ENCODE measurements at regions not wholly inside any gene's neighbourhood (a gene's known extent, or its start where the extent isn't known, plus 50 kb on each side); places are given as distances from the start of the nearest gene placed in this dataset.

- Histone ChIP-seq H3K9me3 (replicated peaks in 1 of 2; ENCODE audit: control insufficient read depth in 1 of 2, insufficient read depth in 1 of 2, low read length in 2 of 2) (no peaks in the 10 kb centered on the region), H3K27me3 (ENCODE audit: control insufficient read depth in 2 of 2, insufficient read depth in 2 of 2, low read length in 2 of 2) (no peaks in the 10 kb centered on the region), H3K79me2 (ENCODE audit: insufficient read depth, low read length) (no peaks in the 10 kb centered on the region), H2AFZ (ENCODE audit: insufficient read depth, low read depth, low read length, poor library complexity, severe bottlenecking) (no peak overlapping the region), H3K27ac (ENCODE audit: low read depth in 1 of 2, low read length in 2 of 2) (no peak overlapping the region), H4K20me1 (ENCODE audit: insufficient read depth, low read length) (no peaks in the 10 kb centered on the region), H3K4me1 (ENCODE audit: control insufficient read depth in 1 of 2, insufficient read depth in 2 of 2, low read length in 2 of 2) (peaks cover 0 to 8% of the 10 kb centered on the region in 2 donors), H3K9ac (ENCODE audit: insufficient read depth, low read length, poor library complexity, severe bottlenecking) (no peak overlapping the region), H3K4me2 (replicated peaks; ENCODE audit: extremely low read depth, low read length, poor library complexity, severe bottlenecking) (no peak overlapping the region), H3K4me3 (replicated peaks in 1 of 3; ENCODE audit: low read depth in 2 of 3, low read length in 3 of 3) (no peak overlapping the region), H3K36me3 (replicated peaks in 1 of 2; ENCODE audit: control insufficient read depth in 1 of 2, insufficient read depth in 2 of 2, low read length in 2 of 2) (no peaks in the 10 kb centered on the region)
- TF ChIP-seq, protein P1, sequence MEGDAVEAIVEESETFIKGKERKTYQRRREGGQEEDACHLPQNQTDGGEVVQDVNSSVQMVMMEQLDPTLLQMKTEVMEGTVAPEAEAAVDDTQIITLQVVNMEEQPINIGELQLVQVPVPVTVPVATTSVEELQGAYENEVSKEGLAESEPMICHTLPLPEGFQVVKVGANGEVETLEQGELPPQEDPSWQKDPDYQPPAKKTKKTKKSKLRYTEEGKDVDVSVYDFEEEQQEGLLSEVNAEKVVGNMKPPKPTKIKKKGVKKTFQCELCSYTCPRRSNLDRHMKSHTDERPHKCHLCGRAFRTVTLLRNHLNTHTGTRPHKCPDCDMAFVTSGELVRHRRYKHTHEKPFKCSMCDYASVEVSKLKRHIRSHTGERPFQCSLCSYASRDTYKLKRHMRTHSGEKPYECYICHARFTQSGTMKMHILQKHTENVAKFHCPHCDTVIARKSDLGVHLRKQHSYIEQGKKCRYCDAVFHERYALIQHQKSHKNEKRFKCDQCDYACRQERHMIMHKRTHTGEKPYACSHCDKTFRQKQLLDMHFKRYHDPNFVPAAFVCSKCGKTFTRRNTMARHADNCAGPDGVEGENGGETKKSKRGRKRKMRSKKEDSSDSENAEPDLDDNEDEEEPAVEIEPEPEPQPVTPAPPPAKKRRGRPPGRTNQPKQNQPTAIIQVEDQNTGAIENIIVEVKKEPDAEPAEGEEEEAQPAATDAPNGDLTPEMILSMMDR (IDR thresholded peaks at IDR 0.05): no peak
- no peak overlapping the region for H3K27ac Mint-ChIP-seq
- DNase-seq: no peak
- WGBS (ENCODE audit: insufficient coverage): 83% methylated on average over 2 of the region's 2 CpGs
- peaks cover 0 to 2% (median 0%) of the 10 kb centered on the region in 7 donors for H3K9me3 Mint-ChIP-seq
- no peak overlapping the region for H3K4me3 Mint-ChIP-seq
- H3K36me3 Mint-ChIP-seq: no peaks in the 10 kb centered on the region
- peaks cover 15% of the 10 kb centered on the region for H3K4me1 Mint-ChIP-seq
- peaks cover 0 to 2% (median 2%) of the 10 kb centered on the region in 3 donors for H3K27me3 Mint-ChIP-seq (ENCODE audit: low read depth in 3 of 3)
- intact Hi-C loops (cut with micrococcal nuclease): no loop called here
Observed at GRCh38 chr4:53649357-53649756, 58.1 kb upstream of the LNX1 start.

DNA sequence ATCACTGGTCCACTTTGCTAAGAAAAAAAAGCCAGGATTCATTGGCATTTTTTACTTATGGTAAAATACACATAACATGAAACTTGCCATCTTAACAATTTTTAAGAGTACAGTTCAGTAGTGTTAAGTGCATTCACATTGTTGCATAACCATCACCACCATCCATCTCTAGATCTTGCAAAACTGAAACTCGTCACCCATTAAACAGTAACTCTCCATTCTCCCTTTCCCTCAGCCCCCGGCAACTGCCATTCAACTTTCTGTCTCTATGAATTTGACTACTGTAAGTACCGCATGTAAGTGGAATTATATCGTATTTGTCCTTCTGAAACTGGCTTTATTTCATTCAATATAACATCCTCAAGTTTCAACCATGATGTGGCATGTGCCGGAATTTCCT is 56.3 kb upstream of the LNX1 start:
- H3K36me3 Mint-ChIP-seq: no peaks in the 10 kb centered on the region
- H3K27me3 Mint-ChIP-seq (ENCODE audit: low read depth in 3 of 3): peaks cover 0 to 3% (median 2%) of the 10 kb centered on the region in 3 donors
- H3K4me3 Mint-ChIP-seq: no peak overlapping the region
- Histone ChIP-seq H3K27me3 (ENCODE audit: control insufficient read depth in 2 of 2, insufficient read depth in 2 of 2, low read length in 2 of 2) (no peaks in the 10 kb centered on the region), H3K4me3 (replicated peaks in 1 of 3; ENCODE audit: low read depth in 2 of 3, low read length in 3 of 3) (no peak overlapping the region), H3K36me3 (replicated peaks in 1 of 2; ENCODE audit: control insufficient read depth in 1 of 2, insufficient read depth in 2 of 2, low read length in 2 of 2) (no peaks in the 10 kb centered on the region), H4K20me1 (ENCODE audit: insufficient read depth, low read length) (no peaks in the 10 kb centered on the region), H3K9ac (ENCODE audit: insufficient read depth, low read length, poor library complexity, severe bottlenecking) (no peak overlapping the region), H3K9me3 (replicated peaks in 1 of 2; ENCODE audit: control insufficient read depth in 1 of 2, insufficient read depth in 1 of 2, low read length in 2 of 2) (no peaks in the 10 kb centered on the region), H3K4me2 (replicated peaks; ENCODE audit: extremely low read depth, low read length, poor library complexity, severe bottlenecking) (no peak overlapping the region), H3K4me1 (ENCODE audit: control insufficient read depth in 1 of 2, insufficient read depth in 2 of 2, low read length in 2 of 2) (peaks cover 0 to 8% of the 10 kb centered on the region in 2 donors), H3K27ac (ENCODE audit: low read depth in 1 of 2, low read length in 2 of 2) (no peak overlapping the region), H3K79me2 (ENCODE audit: insufficient read depth, low read length) (no peaks in the 10 kb centered on the region), H2AFZ (ENCODE audit: insufficient read depth, low read depth, low read length, poor library complexity, severe bottlenecking) (no peak overlapping the region)
- no peak overlapping the region for H3K27ac Mint-ChIP-seq
- TF ChIP-seq, protein P1 (IDR thresholded peaks at IDR 0.05): no peak
- peaks cover 0 to 2% (median 0%) of the 10 kb centered on the region in 7 donors for H3K9me3 Mint-ChIP-seq
- peaks cover 16% of the 10 kb centered on the region for H3K4me1 Mint-ChIP-seq
- no peak for DNase-seq
- WGBS (ENCODE audit: insufficient coverage): no CpG with 5 or more reads among the region's 5 CpGs
- intact Hi-C loops (cut with micrococcal nuclease): no loop called here

All from CD14-positive monocyte (primary cell).